Breast epithelium (tissue), 3 donors: ENCODE measurements at regions not wholly inside any gene's neighbourhood (a gene's known extent, or its start where the extent isn't known, plus 50 kb on each side); places are given as distances from the start of the nearest gene placed in this dataset.

Experiments used
- POLR2AphosphoS5 ChIP-seq, 3 donors: sonication (generic); formaldehyde crosslinking; IDR thresholded peaks; one replicate each; pipeline ENCODE4 v1.6.1; 2017; ENCODE audit warnings: antibody characterized with exemption in 3 of 3
- TF ChIP-seq, protein P1 (sequence below), 3 donors: fragments of 450-650 bp; IDR thresholded peaks; one replicate each; pipeline ENCODE4 v1.5.1; 2016 to 2017; ENCODE audit warnings: antibody characterized with exemption in 3 of 3, mild to moderate bottlenecking in 3 of 3, moderate library complexity in 3 of 3

DNA sequence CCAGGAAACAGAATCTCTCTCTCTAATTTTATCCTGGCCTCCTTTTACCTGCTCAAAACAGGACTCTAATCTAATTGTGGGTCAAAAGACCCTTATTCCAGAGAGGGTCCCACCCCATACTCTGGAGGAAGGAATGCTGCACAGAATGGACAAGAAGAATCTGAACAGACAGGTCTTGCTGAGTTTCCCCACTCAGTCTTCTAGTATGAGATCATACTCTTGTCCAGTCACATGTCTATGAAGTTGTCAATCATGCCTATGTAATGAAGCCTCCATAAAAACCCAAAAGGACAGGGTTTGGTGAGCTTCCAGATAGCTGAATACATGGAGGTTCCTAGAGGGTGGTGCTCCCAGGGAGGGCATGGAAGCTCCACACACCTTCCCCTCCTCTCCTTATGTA is 123.9 kb upstream of the FER start:
- TF ChIP-seq, protein P1, sequence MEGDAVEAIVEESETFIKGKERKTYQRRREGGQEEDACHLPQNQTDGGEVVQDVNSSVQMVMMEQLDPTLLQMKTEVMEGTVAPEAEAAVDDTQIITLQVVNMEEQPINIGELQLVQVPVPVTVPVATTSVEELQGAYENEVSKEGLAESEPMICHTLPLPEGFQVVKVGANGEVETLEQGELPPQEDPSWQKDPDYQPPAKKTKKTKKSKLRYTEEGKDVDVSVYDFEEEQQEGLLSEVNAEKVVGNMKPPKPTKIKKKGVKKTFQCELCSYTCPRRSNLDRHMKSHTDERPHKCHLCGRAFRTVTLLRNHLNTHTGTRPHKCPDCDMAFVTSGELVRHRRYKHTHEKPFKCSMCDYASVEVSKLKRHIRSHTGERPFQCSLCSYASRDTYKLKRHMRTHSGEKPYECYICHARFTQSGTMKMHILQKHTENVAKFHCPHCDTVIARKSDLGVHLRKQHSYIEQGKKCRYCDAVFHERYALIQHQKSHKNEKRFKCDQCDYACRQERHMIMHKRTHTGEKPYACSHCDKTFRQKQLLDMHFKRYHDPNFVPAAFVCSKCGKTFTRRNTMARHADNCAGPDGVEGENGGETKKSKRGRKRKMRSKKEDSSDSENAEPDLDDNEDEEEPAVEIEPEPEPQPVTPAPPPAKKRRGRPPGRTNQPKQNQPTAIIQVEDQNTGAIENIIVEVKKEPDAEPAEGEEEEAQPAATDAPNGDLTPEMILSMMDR (IDR thresholded peaks at IDR 0.05): no peak
- TF ChIP-seq POLR2AphosphoS5 (IDR thresholded peaks at IDR 0.05): no peak
